ENCODE measurements at regions not wholly inside any gene's neighbourhood (a gene's known extent, or its start where the extent isn't known, plus 50 kb on each side); places are given as distances from the start of the nearest gene placed in this dataset.
"Not testable (repeated sequence)": the region's sequence is repeated elsewhere in the genome, so short reads cannot be mapped to it uniquely, and the experiment has no call there.

DNA sequence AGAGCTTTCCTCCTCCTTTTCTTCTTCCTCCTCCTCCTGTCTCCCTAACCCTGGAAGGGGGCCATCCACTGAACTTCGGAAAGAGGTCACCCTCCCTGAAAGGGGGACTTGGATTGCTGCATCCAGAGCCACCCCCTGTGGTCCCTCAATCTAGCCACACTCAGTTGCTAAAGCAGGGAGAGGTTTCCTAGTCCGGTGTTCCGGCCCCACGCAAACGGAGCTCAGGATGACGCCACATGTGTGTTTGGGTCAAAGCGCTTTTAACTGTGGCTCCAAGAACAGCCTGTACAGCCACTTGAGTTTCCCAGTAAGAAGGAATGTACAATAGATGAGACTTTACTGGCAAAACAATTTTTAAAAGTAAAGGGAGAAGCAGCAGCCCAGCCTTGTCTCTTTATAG is 206.9 kb upstream of the IRF2BP2 start:
- CTCF ChIA-PET; DNase-seq; H3K36me3 Mint-ChIP-seq (ENCODE audit: low read depth); H3K27me3 Mint-ChIP-seq (ENCODE audit: low read depth); H3K4me3 Mint-ChIP-seq; H3K9me3 Mint-ChIP-seq; H3K4me1 Mint-ChIP-seq (ENCODE audit: low read depth); H3K27ac Mint-ChIP-seq; intact Hi-C loops (cut with micrococcal nuclease): not testable (repeated sequence)

DNA sequence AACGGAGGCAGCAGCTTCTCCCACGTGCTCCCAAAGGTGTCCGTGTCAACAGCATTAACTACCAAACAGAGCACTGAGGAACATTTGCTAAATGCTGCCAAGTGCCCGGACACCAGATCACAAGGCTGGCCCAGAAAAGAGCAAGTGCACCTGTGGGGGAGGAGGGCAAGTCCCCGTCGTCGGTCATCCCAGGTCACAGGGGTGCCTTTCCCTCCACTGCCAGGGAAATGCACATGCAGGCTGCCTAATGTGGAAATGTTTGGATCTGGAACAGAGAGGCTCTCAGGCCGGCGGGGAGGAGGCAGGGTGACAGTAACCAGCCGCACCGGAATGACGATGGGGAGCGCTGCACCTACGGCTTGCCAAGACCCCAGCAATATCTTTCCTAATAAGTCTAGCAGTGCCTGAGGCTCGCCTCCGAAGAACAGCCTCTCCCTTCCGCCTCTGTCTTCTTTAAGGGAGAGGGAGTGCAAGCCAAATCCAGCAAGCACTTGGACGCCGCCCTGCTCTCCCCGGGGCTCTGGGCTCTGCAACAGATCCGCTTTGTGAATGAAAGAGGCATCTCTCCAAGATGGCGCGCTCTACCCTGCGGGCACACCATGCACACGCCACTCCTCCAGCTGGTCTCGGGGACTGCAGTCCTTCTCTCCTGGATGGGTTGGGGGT is 206.3 kb upstream of the IRF2BP2 start:
- H3K27me3 Mint-ChIP-seq (ENCODE audit: low read depth); CTCF ChIA-PET; H3K4me1 Mint-ChIP-seq (ENCODE audit: low read depth); intact Hi-C loops (cut with micrococcal nuclease); DNase-seq; H3K4me3 Mint-ChIP-seq; H3K36me3 Mint-ChIP-seq (ENCODE audit: low read depth); H3K9me3 Mint-ChIP-seq; H3K27ac Mint-ChIP-seq: not testable (repeated sequence)

DNA sequence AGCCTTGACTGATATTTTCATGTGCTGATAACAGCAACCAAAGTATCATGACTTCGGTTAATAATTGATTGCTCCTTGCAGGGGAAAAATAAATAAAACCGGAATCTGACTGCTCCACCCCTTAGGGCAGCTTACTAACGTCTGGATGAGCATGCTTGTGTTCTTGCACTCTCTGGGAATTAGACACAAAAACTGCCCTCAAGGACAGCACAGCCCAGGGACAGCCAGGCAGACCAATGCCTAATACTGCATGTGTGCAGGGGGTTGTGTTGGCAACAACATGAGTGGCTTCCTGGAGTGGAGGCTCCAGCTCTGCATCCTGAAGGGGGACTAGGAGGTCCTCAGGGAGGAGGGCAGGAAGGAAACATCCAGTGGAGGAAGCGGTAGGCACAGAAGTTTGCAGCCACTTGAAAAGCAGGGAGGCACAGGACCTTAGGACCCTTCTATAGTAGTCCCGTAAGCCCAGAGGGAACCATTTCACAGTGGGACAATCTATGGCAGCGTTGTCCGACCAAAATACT is 205.4 kb upstream of the IRF2BP2 start:
- H3K9me3 Mint-ChIP-seq; H3K27me3 Mint-ChIP-seq (ENCODE audit: low read depth); H3K4me1 Mint-ChIP-seq (ENCODE audit: low read depth); H3K36me3 Mint-ChIP-seq (ENCODE audit: low read depth); H3K4me3 Mint-ChIP-seq; DNase-seq; intact Hi-C loops (cut with micrococcal nuclease); CTCF ChIA-PET; H3K27ac Mint-ChIP-seq: not testable (repeated sequence)

DNA sequence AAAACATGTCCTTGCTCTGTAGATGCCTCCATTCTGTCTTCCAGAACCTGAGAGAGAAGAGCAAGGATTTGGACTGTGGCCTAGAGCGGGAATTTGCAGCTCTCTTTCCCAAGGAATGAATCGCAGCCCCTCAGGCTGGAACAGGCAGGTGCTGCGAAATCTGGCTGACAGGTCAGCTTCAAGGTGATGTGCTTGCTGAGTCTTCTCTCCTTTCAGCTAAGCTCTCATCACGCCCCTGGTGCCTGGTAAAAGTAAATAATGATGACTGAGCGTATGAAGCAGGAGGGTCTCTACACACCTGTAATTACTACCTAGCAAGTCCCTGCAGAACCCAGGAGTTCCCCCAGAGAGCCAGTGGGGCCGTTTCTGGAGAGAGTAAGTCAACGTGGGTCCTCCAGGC is 204.3 kb upstream of the IRF2BP2 start:
- intact Hi-C loops (cut with micrococcal nuclease); H3K27ac Mint-ChIP-seq; H3K4me1 Mint-ChIP-seq (ENCODE audit: low read depth): not testable (repeated sequence)

DNA sequence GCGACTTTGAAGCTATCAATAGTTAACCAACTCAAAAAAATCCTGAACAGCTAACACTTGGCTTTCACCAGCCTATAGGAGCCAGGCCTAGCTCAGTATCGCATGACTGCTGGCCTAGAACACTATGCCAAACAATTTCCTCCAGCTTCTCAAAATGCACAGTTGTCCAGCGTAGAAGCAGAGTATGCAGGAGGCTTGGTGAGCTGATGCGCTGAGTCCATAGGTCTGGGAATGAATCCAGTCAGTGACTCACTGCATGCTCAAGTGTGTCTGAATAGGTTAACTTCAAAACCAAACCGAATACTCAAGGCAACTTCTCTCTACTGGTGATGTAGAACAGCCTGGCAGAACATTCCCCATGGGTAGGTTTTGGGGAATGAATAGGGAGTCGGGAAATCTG is 201.8 kb upstream of the IRF2BP2 start:
- H3K36me3 Mint-ChIP-seq (ENCODE audit: low read depth); H3K9me3 Mint-ChIP-seq; H3K27ac Mint-ChIP-seq; H3K4me3 Mint-ChIP-seq; H3K27me3 Mint-ChIP-seq (ENCODE audit: low read depth); CTCF ChIA-PET; H3K4me1 Mint-ChIP-seq (ENCODE audit: low read depth); DNase-seq; intact Hi-C loops (cut with micrococcal nuclease): not testable (repeated sequence)

More for the DNA sequence above, 204.3 kb upstream of the IRF2BP2 start:
- H3K9me3 Mint-ChIP-seq; H3K36me3 Mint-ChIP-seq (ENCODE audit: low read depth); DNase-seq; H3K4me3 Mint-ChIP-seq; CTCF ChIA-PET; H3K27me3 Mint-ChIP-seq (ENCODE audit: low read depth): not testable (repeated sequence)

DNA sequence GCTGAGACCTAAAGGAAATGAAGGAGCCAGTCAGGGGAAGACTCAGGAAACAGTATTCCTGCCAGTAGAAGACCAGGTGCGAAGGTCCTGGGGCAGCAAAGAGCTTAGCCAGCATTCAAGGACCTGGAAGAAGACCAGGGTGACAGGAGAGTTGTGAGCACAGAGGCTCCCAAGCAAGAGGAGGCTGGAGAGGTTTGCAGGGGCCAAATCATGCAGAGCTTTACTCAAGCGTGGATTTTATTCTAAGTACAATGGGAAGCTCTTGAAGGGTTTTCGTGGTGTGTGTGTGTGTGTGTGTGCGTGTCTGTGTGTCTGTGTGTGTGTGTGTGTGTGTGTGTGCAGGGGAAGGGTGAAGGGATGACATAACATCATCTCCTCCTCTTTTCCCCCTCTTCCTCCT is 200.7 kb upstream of the IRF2BP2 start:
- H3K9me3 Mint-ChIP-seq; H3K4me1 Mint-ChIP-seq (ENCODE audit: low read depth); H3K4me3 Mint-ChIP-seq; DNase-seq; intact Hi-C loops (cut with micrococcal nuclease); H3K27ac Mint-ChIP-seq; CTCF ChIA-PET; H3K27me3 Mint-ChIP-seq (ENCODE audit: low read depth); H3K36me3 Mint-ChIP-seq (ENCODE audit: low read depth): not testable (repeated sequence)

DNA sequence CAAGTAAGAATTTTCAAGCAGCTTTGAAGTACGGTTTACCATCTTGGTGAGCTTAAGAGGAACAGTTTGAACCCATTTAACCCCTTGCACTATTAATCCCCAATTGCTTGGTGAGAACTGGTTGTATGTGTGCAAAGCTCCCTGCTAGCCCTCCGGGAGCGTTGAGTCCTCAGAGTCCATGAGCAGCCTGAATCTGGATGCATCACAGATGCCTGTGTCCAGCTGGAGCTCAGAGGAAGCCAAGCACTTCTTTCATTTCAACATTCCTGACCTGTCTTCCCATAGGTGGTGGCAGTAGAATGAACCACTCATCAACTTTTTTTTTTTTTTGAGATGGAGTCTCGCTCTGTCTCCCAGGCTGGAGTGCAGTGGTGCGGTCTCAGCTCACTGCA is 199.9 kb upstream of the IRF2BP2 start:
- not testable (repeated sequence) for H3K27ac Mint-ChIP-seq; H3K27me3 Mint-ChIP-seq (ENCODE audit: low read depth)

DNA sequence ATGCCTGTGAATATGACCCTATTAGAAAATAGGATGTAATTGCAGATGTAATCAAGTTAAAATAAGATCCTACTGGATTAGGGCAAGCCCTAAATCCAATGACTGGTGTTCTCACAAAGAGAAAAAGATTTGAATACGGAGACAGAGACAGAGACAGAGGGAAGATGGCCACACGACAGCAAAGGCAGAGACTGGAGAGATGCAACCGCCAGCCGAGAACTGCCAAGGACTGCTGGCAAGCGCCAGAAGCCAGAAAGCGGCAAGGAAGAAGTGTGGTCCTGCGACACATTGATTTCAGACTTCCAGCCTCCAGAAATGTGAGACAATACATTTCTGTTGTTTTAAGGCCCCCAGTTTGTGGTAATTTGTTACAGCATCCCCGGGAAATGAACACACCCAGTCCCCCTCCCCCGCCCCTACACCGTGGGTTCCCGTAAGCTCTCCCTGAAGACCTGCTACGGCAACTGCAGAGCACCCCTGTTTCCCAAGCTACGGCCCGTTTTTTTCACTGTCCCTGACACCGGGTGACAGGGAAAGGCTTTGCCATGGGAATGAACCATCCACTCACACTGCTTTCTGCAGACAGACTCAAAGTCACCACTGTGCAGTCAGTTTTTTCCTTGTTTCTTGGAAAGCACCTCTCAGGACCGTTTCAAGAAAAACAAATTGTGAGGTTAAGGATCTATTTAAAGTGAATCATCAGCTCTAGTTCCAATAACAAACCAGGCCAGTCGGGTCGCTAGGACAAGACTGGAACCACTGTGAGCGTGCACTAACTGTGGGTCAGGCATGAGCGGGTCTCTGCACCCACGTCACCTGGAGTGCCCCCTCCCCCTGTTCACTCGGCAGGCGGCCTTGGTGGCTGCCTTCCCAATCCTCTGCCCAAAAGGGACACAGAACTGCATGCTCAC is 199.2 kb upstream of the IRF2BP2 start:
- CTCF ChIA-PET; H3K27ac Mint-ChIP-seq; H3K27me3 Mint-ChIP-seq (ENCODE audit: low read depth); H3K4me3 Mint-ChIP-seq; H3K9me3 Mint-ChIP-seq; H3K4me1 Mint-ChIP-seq (ENCODE audit: low read depth); DNase-seq; intact Hi-C loops (cut with micrococcal nuclease); H3K36me3 Mint-ChIP-seq (ENCODE audit: low read depth): not testable (repeated sequence)

More for the DNA sequence above, 199.9 kb upstream of the IRF2BP2 start:
- H3K9me3 Mint-ChIP-seq; CTCF ChIA-PET; H3K36me3 Mint-ChIP-seq (ENCODE audit: low read depth); H3K4me1 Mint-ChIP-seq (ENCODE audit: low read depth); H3K4me3 Mint-ChIP-seq; DNase-seq; intact Hi-C loops (cut with micrococcal nuclease): not testable (repeated sequence)

DNA sequence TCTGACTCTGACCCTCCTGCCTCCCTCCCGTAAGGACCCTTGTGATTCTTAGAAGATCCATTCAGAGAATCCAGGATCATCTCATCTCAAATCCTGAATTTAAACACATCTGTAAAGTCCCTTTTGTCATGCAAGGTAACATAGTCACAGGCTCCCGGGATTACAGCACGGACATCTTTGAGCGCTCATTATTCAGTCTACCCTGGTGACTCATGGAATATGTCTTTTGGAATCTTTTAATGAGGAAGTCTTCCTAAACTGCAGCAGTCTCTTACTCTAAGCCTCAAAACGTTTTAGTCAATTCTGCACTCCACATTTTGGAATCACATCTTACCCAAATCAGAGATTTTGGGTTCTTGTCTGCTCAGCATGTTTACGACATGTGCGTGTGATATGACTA is 198.5 kb upstream of the IRF2BP2 start:
- DNase-seq; H3K36me3 Mint-ChIP-seq (ENCODE audit: low read depth); CTCF ChIA-PET; intact Hi-C loops (cut with micrococcal nuclease); H3K9me3 Mint-ChIP-seq; H3K27me3 Mint-ChIP-seq (ENCODE audit: low read depth); H3K4me1 Mint-ChIP-seq (ENCODE audit: low read depth); H3K4me3 Mint-ChIP-seq; H3K27ac Mint-ChIP-seq: not testable (repeated sequence)

DNA sequence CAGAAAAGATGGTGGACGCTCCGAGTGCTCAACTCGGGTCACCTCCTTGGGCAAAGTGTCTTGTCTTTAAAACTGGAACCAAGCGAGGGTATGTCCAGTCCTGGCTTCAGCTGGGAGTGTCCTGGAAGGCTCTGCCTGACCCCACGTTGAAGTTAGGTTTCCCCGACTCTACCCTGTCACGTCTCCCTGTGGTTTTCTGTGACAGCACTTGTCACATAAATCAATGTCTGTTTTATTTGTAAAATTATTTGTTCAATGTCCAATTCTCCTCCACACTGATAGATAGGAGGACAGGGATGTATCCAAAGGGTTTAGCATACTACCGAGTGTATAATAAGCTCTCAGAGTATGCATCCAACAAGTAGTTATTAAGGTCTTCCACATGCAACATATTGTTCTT is 197.7 kb upstream of the IRF2BP2 start:
- H3K4me1 Mint-ChIP-seq (ENCODE audit: low read depth); H3K27me3 Mint-ChIP-seq (ENCODE audit: low read depth); intact Hi-C loops (cut with micrococcal nuclease); DNase-seq; CTCF ChIA-PET; H3K36me3 Mint-ChIP-seq (ENCODE audit: low read depth); H3K27ac Mint-ChIP-seq; H3K9me3 Mint-ChIP-seq; H3K4me3 Mint-ChIP-seq: not testable (repeated sequence)

DNA sequence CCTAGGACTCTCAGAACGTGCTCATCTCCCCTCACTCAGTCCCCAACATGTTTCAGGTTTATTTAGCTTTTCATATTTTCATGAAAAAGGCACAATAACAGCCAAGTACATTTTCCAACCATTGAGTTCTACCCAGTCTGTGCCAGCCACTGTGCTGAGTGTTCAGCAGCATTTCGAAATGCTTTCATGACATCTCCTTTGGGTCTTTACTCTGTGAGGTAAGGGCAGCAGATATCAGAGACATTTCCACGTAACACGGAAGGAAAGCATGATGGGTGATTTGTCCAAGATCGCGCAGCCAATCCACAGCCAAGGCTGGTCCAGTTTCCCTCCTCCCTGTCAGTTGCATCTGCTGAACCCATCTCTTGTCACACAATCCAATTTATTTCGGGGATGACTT is 192.6 kb upstream of the IRF2BP2 start:
- H3K9me3 Mint-ChIP-seq; CTCF ChIA-PET; H3K4me3 Mint-ChIP-seq; H3K36me3 Mint-ChIP-seq (ENCODE audit: low read depth); intact Hi-C loops (cut with micrococcal nuclease); H3K27me3 Mint-ChIP-seq (ENCODE audit: low read depth); DNase-seq; H3K4me1 Mint-ChIP-seq (ENCODE audit: low read depth); H3K27ac Mint-ChIP-seq: not testable (repeated sequence)

DNA sequence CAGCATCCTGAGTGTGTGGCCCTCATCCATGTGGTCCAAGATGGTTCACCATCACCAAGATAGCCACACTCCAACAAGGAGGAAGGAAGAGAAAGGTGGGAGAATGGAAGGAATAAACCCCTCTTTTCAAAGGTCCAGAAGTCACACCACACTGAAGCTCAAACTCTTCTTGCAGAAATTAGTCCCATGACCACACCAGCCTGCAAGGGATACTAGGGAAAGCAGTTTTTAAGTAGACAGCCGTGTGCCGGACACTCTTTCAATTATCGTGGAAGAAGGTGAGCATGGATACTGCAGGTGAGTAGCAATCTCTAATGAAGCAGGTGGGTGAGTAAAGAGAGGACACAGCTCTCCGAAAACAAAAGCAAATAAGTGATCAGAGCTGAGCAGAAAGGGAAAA is 191.7 kb upstream of the IRF2BP2 start:
- H3K27ac Mint-ChIP-seq; H3K9me3 Mint-ChIP-seq; DNase-seq; CTCF ChIA-PET; H3K4me1 Mint-ChIP-seq (ENCODE audit: low read depth); intact Hi-C loops (cut with micrococcal nuclease); H3K36me3 Mint-ChIP-seq (ENCODE audit: low read depth); H3K4me3 Mint-ChIP-seq; H3K27me3 Mint-ChIP-seq (ENCODE audit: low read depth): not testable (repeated sequence)

DNA sequence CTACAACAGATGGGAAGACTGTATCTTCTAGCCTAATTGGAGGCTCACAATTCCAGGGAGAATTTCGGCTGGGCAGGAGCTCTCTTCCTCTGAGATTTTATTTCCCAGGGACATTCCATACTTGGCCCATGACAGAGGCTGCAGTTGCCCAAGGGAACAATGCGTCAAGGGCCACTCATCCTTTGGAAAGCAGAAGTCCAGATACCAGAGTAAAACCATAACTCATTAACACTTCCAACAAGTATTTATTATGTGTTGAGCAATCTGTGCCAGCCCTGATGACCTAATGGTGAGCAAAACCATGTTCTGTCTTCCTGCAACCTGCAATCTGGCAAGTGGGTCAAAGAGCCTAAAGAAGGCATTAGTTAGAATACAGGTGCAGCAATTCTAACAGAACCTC is 191.2 kb upstream of the IRF2BP2 start:
- H3K27me3 Mint-ChIP-seq (ENCODE audit: low read depth); H3K36me3 Mint-ChIP-seq (ENCODE audit: low read depth); CTCF ChIA-PET; DNase-seq; H3K9me3 Mint-ChIP-seq; H3K4me1 Mint-ChIP-seq (ENCODE audit: low read depth); H3K27ac Mint-ChIP-seq; intact Hi-C loops (cut with micrococcal nuclease); H3K4me3 Mint-ChIP-seq: not testable (repeated sequence)

All from activated naive CD4-positive, alpha-beta T cell treated with anti-CD3 and anti-CD28 coated beads for 36 hours (primary cell).